Neural cell (in vitro differentiated cells): ENCODE measurements at regions not wholly inside any gene's neighbourhood (a gene's known extent, or its start where the extent isn't known, plus 50 kb on each side); places are given as distances from the start of the nearest gene placed in this dataset.

Experiments
- H2AFZ ChIP-seq: fragments of 200-600, 300-800 bp; sonication (generic), shearing (Covaris generic); 2 replicates; pipeline ENCODE4 v1.6.0; 2014; ENCODE audit warnings: low read depth, mild to moderate bottlenecking, antibody characterized with exemption, low read length, moderate library complexity
- H3F3A ChIP-seq: fragments of 200-600 bp; shearing (Covaris generic); 2 replicates; pipeline ENCODE4 v1.6.1; 2016; ENCODE audit warnings: mild to moderate bottlenecking, moderate library complexity, mixed read lengths, antibody characterized with exemption, low read length; ENCODE audit not compliant: insufficient read depth, poor library complexity, severe bottlenecking
- H3K27ac ChIP-seq: fragments of 200-600, 300-800 bp; sonication (generic), shearing (Covaris generic); 2 replicates; pipeline ENCODE4 v1.5.1; 2014; ENCODE audit warnings: mild to moderate bottlenecking, low read length, moderate library complexity
- H3K27me3 ChIP-seq: fragments of 300-800, 200-600 bp; sonication (generic), shearing (Covaris generic); 2 replicates; pipeline ENCODE4 v1.6.0; 2014; ENCODE audit warnings: mild to moderate bottlenecking, low read depth, low read length, moderate library complexity; ENCODE audit not compliant: insufficient read depth
- H3K36me3 ChIP-seq: fragments of 300-800, 200-600 bp; sonication (generic), shearing (Covaris generic); 2 replicates; pipeline ENCODE4 v1.5.1; 2014; ENCODE audit warnings: mild to moderate bottlenecking, antibody characterized with exemption, low read length, moderate library complexity; ENCODE audit not compliant: insufficient read depth
- H3K4me2 ChIP-seq: fragments of 300-800, 200-600 bp; sonication (generic), shearing (Covaris generic); 2 replicates; pipeline ENCODE4 v1.6.0; 2014; ENCODE audit warnings: mild to moderate bottlenecking, low read length
- H3K4me3 ChIP-seq: fragments of 300-800, 200-600 bp; sonication (generic), shearing (Covaris generic); 2 replicates; pipeline ENCODE4 v1.5.1; 2014; ENCODE audit warnings: mild to moderate bottlenecking, low read length, moderate library complexity
- H3K79me2 ChIP-seq: fragments of 200-600 bp; shearing (Covaris generic); replicated peaks from 2 replicates; pipeline ENCODE4 v1.6.0; 2014; ENCODE audit warnings: mild to moderate bottlenecking, low read length, moderate library complexity; ENCODE audit not compliant: insufficient read depth
- H3K9ac ChIP-seq: fragments of 300-800, 200-600 bp; sonication (generic), shearing (Covaris generic); 2 replicates; pipeline ENCODE4 v1.6.1; 2016; ENCODE audit warnings: mild to moderate bottlenecking, low read length, mixed read lengths
- H3K9me2 ChIP-seq: fragments of 200-600 bp; shearing (Covaris generic); 2 replicates; pipeline ENCODE4 v1.6.1; 2016; ENCODE audit warnings: mild to moderate bottlenecking, low read length, mixed read lengths; ENCODE audit not compliant: insufficient read depth
- H3K9me3 ChIP-seq: fragments of 200-600, 300-800 bp; sonication (generic), shearing (Covaris generic); 2 replicates; pipeline ENCODE4 v1.6.1; 2016; ENCODE audit warnings: mild to moderate bottlenecking, mixed run types, low read length, moderate library complexity, mixed read lengths
- H4K20me1 ChIP-seq: fragments of 200-600 bp; shearing (Covaris generic); 2 replicates; pipeline ENCODE4 v1.6.1; 2016; ENCODE audit warnings: mild to moderate bottlenecking, mixed run types; ENCODE audit not compliant: insufficient read depth
- CTCF ChIP-seq: fragments of 450-650 bp; IDR thresholded peaks from 2 replicates; pipeline ENCODE4 v1.5.1; 2014; ENCODE audit warnings: antibody characterized with exemption, mild to moderate bottlenecking, moderate library complexity; ENCODE audit not compliant: poor library complexity, severe bottlenecking
- EP300 ChIP-seq: fragments of 450-650 bp; conservative IDR thresholded peaks from 2 replicates; pipeline ENCODE4 v1.6.1; 2014; ENCODE audit warnings: antibody characterized with exemption, mild to moderate bottlenecking, moderate library complexity; ENCODE audit not compliant: poor library complexity, severe bottlenecking
- EZH2 ChIP-seq: fragments of 200-600, 300-800 bp; shearing (Covaris generic), sonication (generic); IDR thresholded peaks from 2 replicates; pipeline ENCODE4 v1.6.1; 2014; ENCODE audit warnings: antibody characterized with exemption, low read length, borderline replicate concordance, mild to moderate bottlenecking; ENCODE audit not compliant: insufficient read depth, poor library complexity, severe bottlenecking
- MXI1 ChIP-seq: fragments of 450-650 bp; conservative IDR thresholded peaks from 2 replicates; pipeline ENCODE4 v1.6.1; 2014; ENCODE audit warnings: antibody characterized with exemption, mild to moderate bottlenecking; ENCODE audit not compliant: poor library complexity, severe bottlenecking
- POLR2AphosphoS5 ChIP-seq: IDR thresholded peaks from 2 replicates; pipeline ENCODE4 v1.6.1; 2012
- RAD21 ChIP-seq: fragments of 450-650 bp; conservative IDR thresholded peaks from 2 replicates; pipeline ENCODE4 v1.6.1; 2014; ENCODE audit warnings: antibody characterized with exemption, mild to moderate bottlenecking, moderate library complexity
- REST ChIP-seq: IDR thresholded peaks from 2 replicates; pipeline ENCODE4 v1.6.1; 2012; ENCODE audit warnings: borderline replicate concordance
- SMC3 ChIP-seq: fragments of 450-650 bp; conservative IDR thresholded peaks from 2 replicates; pipeline ENCODE4 v1.6.1; 2014; ENCODE audit warnings: antibody characterized with exemption, mild to moderate bottlenecking, moderate library complexity; ENCODE audit not compliant: poor library complexity
- TAF1 ChIP-seq: IDR thresholded peaks from 2 replicates; pipeline ENCODE4 v1.6.1; 2012; ENCODE audit warnings: low read depth

GRCh38 chr2:15018814-15019213 is 386.3 kb downstream of the LRATD1 start:
- H4K20me1 ChIP-seq = no peaks in the 10 kb centered on the region
- H3K27ac ChIP-seq = no peak overlapping the region
- H3K4me3 ChIP-seq = no peak overlapping the region
- H3K9ac ChIP-seq = no peak overlapping the region
- H3K4me2 ChIP-seq = no peak overlapping the region
- H3F3A ChIP-seq = no peaks in the 10 kb centered on the region
- H3K79me2 ChIP-seq = no peaks in the 10 kb centered on the region
- H3K36me3 ChIP-seq = no peaks in the 10 kb centered on the region
- no peaks in the 10 kb centered on the region for H3K27me3 ChIP-seq
- H3K9me2 ChIP-seq = no peaks in the 10 kb centered on the region
- no peaks in the 10 kb centered on the region for H3K9me3 ChIP-seq
- no peak overlapping the region for H2AFZ ChIP-seq
- TF ChIP-seq RAD21 = no peak
- TF ChIP-seq CTCF = no peak
- TF ChIP-seq EP300 = no peak

GRCh38 chr2:15023221-15023620 is 390.7 kb downstream of the LRATD1 start:
- Histone ChIP-seq H3K36me3 (no peaks in the 10 kb centered on the region), H3K4me3 (no peak overlapping the region), H3F3A (no peaks in the 10 kb centered on the region), H3K27me3 (no peaks in the 10 kb centered on the region), H3K9me2 (no peaks in the 10 kb centered on the region), H3K79me2 (no peaks in the 10 kb centered on the region), H3K4me2 (no peak overlapping the region), H4K20me1 (no peaks in the 10 kb centered on the region), H2AFZ (no peak overlapping the region), H3K9ac (no peak overlapping the region), H3K9me3 (no peaks in the 10 kb centered on the region), H3K27ac (no peak overlapping the region)
- TF ChIP-seq POLR2AphosphoS5 (no peak), TAF1 (no peak), CTCF (no peak), EZH2 (no peak), SMC3 (no peak), REST (no peak), MXI1 (no peak), EP300 (no peak), RAD21 (no peak)
